Heart left ventricle (tissue), 13 donors: ENCODE measurements at regions not wholly inside any gene's neighbourhood (a gene's known extent, or its start where the extent isn't known, plus 50 kb on each side); places are given as distances from the start of the nearest gene placed in this dataset.

Experiments
- POLR2A ChIP-seq, 2 donors: fragments of 450-650 bp; IDR thresholded peaks; one replicate each; pipeline ENCODE4 v1.6.1; 2017; ENCODE audit warnings: antibody characterized with exemption in 2 of 2, mild to moderate bottlenecking in 2 of 2, moderate library complexity in 2 of 2
- TF ChIP-seq, protein P1 (sequence below), 12 donors: fragments of 200-600 bp; sonication (generic) in 4 of 12; IDR thresholded peaks; one replicate each; pipeline versions ENCODE4 v1.5.0 to v1.8.0; 2018 to 2022; ENCODE audit warnings: antibody characterized with exemption in 12 of 12, mild to moderate bottlenecking in 5 of 12
- donor health status: ischemic (EF 13 %, LVEDD 7.1; RV severe dilation, severe dysfunction).
- donor health status: DM: no; HTN: yes; CAD: no.
- donor health status: DM: no; HTN: no; CAD: no.
- donor health status: ischemic (EF 25% LVEDD 6.9; RV normal size, moderate dysfunction).
- donor health status: ischemic (EF 25% LVEDD 5.7; RV mildly dilated, moderate dysfunction).
- donor health status: ischemic (EF 35%, LVEDD 5.7; RV mildly dilated, moderate dysfunction).
- donor health status: nonischemic (EF 11% LVEDD 7.7; RV severe dilation, severe dysfunction).
- donor health status: DM: yes; HTN: yes; CAD: no.
- donor health status: PGD.
- donor health status: ischemic (EF 29% LVEDD 5.4; RV normal size, mild dysfunction).
- donor health status: nonischemic (EF 23%, LVEDD 6.1; RV moderate dilation, normal function).

- TF ChIP-seq, protein P1, sequence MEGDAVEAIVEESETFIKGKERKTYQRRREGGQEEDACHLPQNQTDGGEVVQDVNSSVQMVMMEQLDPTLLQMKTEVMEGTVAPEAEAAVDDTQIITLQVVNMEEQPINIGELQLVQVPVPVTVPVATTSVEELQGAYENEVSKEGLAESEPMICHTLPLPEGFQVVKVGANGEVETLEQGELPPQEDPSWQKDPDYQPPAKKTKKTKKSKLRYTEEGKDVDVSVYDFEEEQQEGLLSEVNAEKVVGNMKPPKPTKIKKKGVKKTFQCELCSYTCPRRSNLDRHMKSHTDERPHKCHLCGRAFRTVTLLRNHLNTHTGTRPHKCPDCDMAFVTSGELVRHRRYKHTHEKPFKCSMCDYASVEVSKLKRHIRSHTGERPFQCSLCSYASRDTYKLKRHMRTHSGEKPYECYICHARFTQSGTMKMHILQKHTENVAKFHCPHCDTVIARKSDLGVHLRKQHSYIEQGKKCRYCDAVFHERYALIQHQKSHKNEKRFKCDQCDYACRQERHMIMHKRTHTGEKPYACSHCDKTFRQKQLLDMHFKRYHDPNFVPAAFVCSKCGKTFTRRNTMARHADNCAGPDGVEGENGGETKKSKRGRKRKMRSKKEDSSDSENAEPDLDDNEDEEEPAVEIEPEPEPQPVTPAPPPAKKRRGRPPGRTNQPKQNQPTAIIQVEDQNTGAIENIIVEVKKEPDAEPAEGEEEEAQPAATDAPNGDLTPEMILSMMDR (IDR thresholded peaks at IDR 0.05): no peak
- no peak for TF ChIP-seq POLR2A (IDR thresholded peaks at IDR 0.05)
Measured at GRCh38 chr9:25078202-25078601, 532.5 kb upstream of the IZUMO3 start.
